Fibroblast of the aortic adventitia (primary cell): ENCODE measurements at regions not wholly inside any gene's neighbourhood (a gene's known extent, or its start where the extent isn't known, plus 50 kb on each side); places are given as distances from the start of the nearest gene placed in this dataset.

Experiments
- DNase-seq: peaks from one replicate; pipeline ENCODE4 v3.0.0-alpha.2; 2010; ENCODE audit warnings: low read depth
- H3K4me3 ChIP-seq: 2 replicates; pipeline ENCODE4 v1.5.1; 2011; ENCODE audit warnings: low read depth, mild to moderate bottlenecking, control low read depth, low read length, moderate library complexity
- CTCF ChIP-seq: IDR thresholded peaks from 2 replicates; pipeline ENCODE4 v1.5.1; 2011; ENCODE audit warnings: mild to moderate bottlenecking, low read length, control low read depth, inconsistent platforms; ENCODE audit not compliant: insufficient read depth

GRCh38 chr9:108180541-108180940 lies 675.2 kb downstream of the ACTL7B start:
- no peak overlapping the region for H3K4me3 ChIP-seq
- no peak for TF ChIP-seq CTCF
- no peak for DNase-seq

GRCh38 chr9:108178318-108178717 lies 677.5 kb downstream of the ACTL7B start:
- H3K4me3 ChIP-seq, result no peak overlapping the region
- no peak for TF ChIP-seq CTCF
- no peak for DNase-seq

GRCh38 chr9:108168236-108168850 lies 678.8 kb upstream of the KLF4 start:
- DNase-seq, result peak; percentile 96
- H3K4me3 ChIP-seq, result no peak overlapping the region
- no peak for TF ChIP-seq CTCF

GRCh38 chr9:108167136-108167900 lies 677.7 kb upstream of the KLF4 start:
- H3K4me3 ChIP-seq, result no peak overlapping the region
- peak; percentile 41 for DNase-seq
- no peak for TF ChIP-seq CTCF

- no peak for DNase-seq
- no peak for TF ChIP-seq CTCF
These were observed 677.0 kb upstream of the KLF4 start for GRCh38 chr9:108166519-108166918.

GRCh38 chr9:108163321-108164005 lies 673.9 kb upstream of the KLF4 start:
- DNase-seq, result peak; percentile 52
- no peak for TF ChIP-seq CTCF
- no peak overlapping the region for H3K4me3 ChIP-seq

More at GRCh38 chr9:108166519-108166918, 677.0 kb upstream of the KLF4 start:
- no peak overlapping the region for H3K4me3 ChIP-seq
